ENCODE measurements at regions not wholly inside any gene's neighbourhood (a gene's known extent, or its start where the extent isn't known, plus 50 kb on each side); places are given as distances from the start of the nearest gene placed in this dataset.

- TF ChIP-seq, protein P1, sequence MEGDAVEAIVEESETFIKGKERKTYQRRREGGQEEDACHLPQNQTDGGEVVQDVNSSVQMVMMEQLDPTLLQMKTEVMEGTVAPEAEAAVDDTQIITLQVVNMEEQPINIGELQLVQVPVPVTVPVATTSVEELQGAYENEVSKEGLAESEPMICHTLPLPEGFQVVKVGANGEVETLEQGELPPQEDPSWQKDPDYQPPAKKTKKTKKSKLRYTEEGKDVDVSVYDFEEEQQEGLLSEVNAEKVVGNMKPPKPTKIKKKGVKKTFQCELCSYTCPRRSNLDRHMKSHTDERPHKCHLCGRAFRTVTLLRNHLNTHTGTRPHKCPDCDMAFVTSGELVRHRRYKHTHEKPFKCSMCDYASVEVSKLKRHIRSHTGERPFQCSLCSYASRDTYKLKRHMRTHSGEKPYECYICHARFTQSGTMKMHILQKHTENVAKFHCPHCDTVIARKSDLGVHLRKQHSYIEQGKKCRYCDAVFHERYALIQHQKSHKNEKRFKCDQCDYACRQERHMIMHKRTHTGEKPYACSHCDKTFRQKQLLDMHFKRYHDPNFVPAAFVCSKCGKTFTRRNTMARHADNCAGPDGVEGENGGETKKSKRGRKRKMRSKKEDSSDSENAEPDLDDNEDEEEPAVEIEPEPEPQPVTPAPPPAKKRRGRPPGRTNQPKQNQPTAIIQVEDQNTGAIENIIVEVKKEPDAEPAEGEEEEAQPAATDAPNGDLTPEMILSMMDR (IDR thresholded peaks at IDR 0.05; ENCODE audit: low read depth, low read length) = no peak
- in situ Hi-C loops (cut with HindIII; ENCODE audit: low sequenced_read_pairs) = no loop called here
- DNase-seq (ENCODE audit: low read depth, low spot score) = no peak
- no peak overlapping the region for H3K4me3 ChIP-seq (ENCODE audit: low read depth, low read length)
These were observed 120.7 kb upstream of the MVB12B start for GRCh38 chr9:126205845-126206498.

DNA sequence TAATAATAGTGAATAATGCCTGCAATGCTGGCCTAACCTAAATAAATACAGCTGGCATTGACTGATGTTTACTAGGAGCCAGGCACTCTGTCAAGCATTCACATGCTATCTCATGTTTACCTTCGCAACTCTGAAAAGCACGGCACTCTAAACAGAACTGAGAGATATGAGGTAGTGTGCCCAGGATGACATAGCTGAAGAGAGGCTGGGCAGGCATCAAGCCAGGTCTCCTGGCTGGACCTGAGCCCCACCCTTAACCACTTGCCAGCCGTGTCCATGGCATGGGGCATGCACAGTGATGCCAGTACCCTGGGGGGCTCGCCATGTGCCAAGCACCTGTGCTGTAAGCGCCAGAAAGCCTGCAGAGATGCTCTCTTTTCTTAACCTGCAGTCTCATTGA lies 119.4 kb upstream of the MVB12B start:
- no peak for DNase-seq (ENCODE audit: low read depth, low spot score)
- in situ Hi-C loops (cut with HindIII; ENCODE audit: low sequenced_read_pairs) = no loop called here
- no peak overlapping the region for H3K4me3 ChIP-seq (ENCODE audit: low read depth, low read length)
- TF ChIP-seq, protein P1 (IDR thresholded peaks at IDR 0.05; ENCODE audit: low read depth, low read length) = no peak

GRCh38 chr9:126208216-126208758 lies 118.3 kb upstream of the MVB12B start:
- TF ChIP-seq, protein P1 (IDR thresholded peaks at IDR 0.05; ENCODE audit: low read depth, low read length) = no peak
- in situ Hi-C loops (cut with HindIII; ENCODE audit: low sequenced_read_pairs) = no loop called here
- no peak for DNase-seq (ENCODE audit: low read depth, low spot score)
- no peak overlapping the region for H3K4me3 ChIP-seq (ENCODE audit: low read depth, low read length)

DNA sequence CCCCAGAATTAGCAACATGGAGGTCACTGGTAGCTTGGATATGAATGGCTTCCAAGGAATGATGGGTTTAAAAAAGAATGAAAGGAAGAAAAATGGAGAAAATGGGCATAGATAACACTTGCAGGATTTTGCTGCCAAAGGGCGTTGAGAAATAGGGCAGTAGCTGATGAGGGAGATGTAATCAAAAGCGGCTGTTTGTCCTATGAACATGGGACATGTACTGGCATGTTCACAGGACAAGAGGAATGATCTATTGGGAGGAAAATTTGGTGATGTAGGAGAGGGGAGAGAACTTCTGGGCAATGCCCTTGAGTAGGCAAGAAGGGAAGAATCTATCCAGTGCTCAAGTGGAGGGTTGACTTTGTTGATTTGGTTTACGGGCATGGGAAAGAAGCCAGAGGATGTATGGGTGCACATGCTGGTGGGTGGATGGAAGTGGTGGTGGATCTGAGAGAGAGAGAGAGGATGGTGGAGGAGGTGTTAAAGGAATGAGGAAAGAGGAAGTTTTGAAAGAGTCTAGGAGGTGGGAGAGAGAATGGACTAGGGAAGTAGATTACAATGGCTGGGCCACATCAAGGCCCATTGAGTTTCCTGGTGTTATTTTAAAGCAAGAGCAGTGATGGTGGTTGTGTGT lies 115.1 kb upstream of the MVB12B start:
- TF ChIP-seq, protein P1 (IDR thresholded peaks at IDR 0.05; ENCODE audit: low read depth, low read length) = no peak
- in situ Hi-C loops (cut with HindIII; ENCODE audit: low sequenced_read_pairs) = no loop called here
- no peak overlapping the region for H3K4me3 ChIP-seq (ENCODE audit: low read depth, low read length)
- DNase-seq (ENCODE audit: low read depth, low spot score) = no peak

DNA sequence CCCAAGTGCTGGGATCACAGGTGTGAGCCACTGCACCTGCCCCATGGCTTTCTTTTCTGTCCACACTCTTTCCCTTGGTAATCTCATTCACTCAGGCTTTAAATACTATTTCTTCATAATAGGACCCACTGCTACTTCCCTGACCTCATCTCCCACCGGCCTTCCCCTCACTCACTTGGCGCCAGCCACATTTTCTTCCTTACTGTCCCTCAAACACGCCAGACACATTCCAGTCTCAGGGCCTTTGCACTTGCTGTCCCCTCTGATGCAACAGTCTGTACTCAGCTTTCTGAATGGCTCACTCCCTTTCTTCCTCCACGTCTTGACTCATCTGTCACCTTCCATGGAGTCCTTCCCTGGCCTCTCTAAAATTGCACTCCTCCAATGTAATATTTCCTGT lies 111.1 kb upstream of the MVB12B start:
- in situ Hi-C loops (cut with HindIII; ENCODE audit: low sequenced_read_pairs) = no loop called here
- TF ChIP-seq, protein P1 (IDR thresholded peaks at IDR 0.05; ENCODE audit: low read depth, low read length) = no peak
- no peak for DNase-seq (ENCODE audit: low read depth, low spot score)

DNA sequence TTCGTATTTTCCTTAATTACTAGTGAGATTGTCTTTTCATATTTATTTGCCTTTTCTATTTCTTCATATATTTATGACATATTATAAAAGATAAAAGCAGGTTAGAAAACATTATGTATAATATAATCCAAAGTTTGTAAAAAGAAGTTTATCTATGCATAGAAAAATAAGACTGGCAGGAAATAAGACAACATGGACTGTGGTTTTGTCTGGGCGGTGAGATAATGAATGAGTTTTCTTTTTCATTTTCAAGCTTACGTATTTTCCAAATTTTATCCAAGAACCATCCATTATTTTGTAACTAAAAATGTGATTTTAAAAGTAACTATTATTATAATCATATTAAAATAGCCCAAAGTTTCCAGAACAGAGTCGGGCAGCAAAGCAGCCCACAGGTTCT lies 109.8 kb upstream of the MVB12B start:
- in situ Hi-C loops (cut with HindIII; ENCODE audit: low sequenced_read_pairs) = no loop called here
- no peak for DNase-seq (ENCODE audit: low read depth, low spot score)
- no peak overlapping the region for H3K4me3 ChIP-seq (ENCODE audit: low read depth, low read length)
- TF ChIP-seq, protein P1 (IDR thresholded peaks at IDR 0.05; ENCODE audit: low read depth, low read length) = no peak

More for the DNA sequence above, 111.1 kb upstream of the MVB12B start:
- H3K4me3 ChIP-seq (ENCODE audit: low read depth, low read length) = no peak overlapping the region

All from astrocyte of the spinal cord (primary cell).